GM18508 (cell line): ENCODE measurements at regions not wholly inside any gene's neighbourhood (a gene's known extent, or its start where the extent isn't known, plus 50 kb on each side); places are given as distances from the start of the nearest gene placed in this dataset.
"Not testable (repeated sequence)": the region's sequence is repeated elsewhere in the genome, so short reads cannot be mapped to it uniquely, and the experiment has no call there.

Experiments
- ATAC-seq: cut with Tn5 transposase; IDR thresholded peaks from one replicate; pipeline ENCODE4 v1.9.1; 2021; ENCODE audit warnings: moderate number of reproducible peaks; ENCODE audit not compliant: insufficient read depth, unreplicated experiment

DNA sequence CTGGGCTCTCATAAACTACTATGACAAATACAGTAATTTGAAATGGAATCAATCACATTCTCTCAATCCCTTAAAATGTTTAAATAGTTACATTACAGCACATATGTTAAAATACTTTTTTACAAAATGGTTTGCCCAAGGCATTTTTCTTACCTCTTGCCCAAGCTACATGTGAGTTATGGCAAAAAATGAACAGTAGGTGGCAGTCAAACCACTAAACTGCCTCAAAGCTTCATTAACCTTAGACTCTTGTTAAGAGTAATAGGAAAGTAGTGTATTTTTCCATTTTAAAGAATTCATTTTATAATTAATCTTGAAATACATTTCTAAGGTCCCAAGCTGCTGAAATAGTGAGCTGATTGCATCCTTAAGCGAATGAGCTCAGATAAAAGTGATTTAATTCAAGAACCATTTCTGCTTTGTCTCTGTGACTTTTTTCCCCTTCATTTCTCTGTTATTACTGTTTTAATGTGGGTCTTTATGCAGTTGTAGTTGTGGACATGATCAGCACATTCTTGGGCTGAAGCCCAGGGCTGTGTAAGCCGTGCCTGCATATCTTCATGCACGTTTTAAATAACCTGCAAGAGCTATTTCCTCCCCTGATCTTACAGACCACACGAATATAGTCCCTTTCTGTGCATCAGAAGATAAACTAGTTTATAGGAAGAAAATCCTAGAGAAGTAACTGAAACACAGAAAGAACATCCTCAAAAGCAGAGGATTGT, 311.8 kb downstream of the LNPK start:
- ATAC-seq, result no peak

DNA sequence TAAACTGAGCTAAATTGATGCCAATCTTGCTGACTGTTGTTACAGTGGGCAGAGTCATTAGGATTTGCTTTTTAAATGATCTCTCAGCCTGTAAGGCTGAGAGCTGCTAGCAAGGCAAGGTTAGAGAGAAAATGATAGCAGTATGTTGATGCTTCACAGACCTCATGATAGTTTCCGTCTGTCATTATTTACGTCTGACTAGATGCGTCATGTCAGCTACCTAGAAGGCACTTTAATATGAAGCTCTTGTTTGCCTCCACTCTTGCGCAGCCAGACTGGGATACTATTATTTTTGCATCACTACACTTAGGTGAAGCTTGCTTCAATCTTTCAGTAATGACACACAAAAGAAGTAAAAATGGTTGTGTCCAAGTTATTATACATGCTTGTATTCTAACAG, 313.8 kb downstream of the LNPK start:
- no peak for ATAC-seq

DNA sequence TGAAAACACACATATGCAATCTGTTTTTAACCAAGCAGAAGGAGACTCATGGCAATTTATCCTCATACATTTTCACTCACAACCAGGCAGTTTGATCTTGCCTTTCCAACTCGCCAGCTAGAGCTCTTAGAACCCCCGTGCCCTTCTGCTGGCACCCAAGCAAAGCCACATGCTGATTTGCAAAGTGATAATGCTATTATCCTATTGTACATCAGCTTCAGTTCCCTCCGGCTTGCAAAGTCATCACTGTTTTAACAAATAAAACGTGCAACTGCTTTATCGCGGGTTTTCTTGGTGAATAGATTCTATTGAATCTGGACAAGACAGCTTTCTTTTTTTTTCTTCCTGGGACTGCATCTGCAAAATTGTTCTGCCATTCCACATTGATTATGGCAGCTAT, 314.6 kb downstream of the LNPK start:
- ATAC-seq, result no peak

DNA sequence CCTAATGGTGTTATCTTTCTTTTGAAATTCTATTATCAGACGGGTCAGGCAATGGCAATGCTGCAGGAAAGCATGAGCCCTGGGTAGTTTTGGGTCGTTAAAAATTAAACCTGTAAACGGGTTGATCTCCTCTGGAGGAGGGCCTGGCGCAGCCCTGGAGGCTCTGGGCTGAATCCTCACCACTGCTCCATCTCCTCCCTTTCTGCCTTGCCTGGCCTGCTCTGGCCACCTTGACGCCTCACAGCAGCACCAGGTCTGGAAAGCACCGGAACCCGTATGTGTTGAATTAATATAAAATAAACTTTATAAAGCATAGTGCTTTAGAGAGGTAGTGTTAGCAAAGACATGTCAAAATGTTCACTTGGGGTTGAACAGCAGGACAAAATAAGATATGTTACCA, 316.1 kb downstream of the LNPK start:
- ATAC-seq, result no peak

DNA sequence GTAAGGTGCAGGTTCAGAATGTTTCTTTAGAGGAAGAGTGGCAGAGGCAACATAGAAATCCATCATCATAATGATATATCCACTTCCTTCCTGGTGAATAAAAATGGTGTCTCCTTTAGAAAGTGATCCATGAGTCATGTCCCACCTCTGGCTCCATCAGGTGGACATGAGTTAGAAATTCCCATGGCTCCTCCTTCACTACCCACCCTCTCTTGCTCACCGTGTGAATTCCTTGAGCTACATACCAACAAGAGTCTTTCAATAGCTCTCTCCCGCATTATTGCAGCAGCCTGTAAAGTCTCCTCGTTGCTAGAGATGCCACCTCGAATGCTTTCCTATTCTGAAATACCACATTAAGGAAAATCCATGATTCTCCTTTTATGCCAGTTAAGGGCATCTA, 317.6 kb downstream of the LNPK start:
- no peak for ATAC-seq

DNA sequence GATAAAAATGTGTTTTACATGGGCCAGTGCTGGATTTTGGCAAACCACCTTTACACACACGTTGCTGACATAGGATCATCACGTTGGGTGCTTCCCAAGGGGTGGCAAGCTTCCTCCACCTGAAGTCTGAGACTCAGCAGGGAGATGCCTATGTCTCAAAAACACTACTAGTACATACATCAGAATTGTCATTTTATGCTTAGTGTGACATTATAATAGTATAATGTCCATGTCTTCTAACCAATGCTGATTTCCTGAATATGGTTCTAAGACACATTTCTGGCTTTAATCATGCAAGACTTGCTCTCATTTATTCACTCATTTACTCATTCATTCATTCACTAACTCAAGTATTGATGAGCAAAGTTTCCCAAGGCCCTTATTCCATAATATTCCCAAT, 322.3 kb downstream of the LNPK start:
- no peak for ATAC-seq

DNA sequence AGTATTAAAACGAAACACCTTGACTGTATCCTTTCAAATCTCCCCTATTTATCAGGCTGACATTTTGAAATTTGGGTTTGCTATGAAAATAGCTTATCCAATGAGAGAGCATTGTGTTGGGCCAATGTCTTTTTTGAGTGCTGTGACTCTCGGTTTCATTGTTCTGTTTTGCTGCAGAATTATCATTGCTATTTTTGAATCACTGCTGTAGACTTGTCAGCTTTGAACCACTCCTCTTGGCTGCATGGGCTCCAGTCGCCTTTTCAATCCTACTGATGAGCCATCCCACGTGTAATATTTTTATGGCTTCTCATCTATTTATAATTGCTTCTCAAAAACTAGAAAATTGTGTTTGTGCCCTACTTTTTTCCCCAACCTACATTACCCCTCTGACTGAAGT, 322.8 kb downstream of the LNPK start:
- no peak for ATAC-seq

DNA sequence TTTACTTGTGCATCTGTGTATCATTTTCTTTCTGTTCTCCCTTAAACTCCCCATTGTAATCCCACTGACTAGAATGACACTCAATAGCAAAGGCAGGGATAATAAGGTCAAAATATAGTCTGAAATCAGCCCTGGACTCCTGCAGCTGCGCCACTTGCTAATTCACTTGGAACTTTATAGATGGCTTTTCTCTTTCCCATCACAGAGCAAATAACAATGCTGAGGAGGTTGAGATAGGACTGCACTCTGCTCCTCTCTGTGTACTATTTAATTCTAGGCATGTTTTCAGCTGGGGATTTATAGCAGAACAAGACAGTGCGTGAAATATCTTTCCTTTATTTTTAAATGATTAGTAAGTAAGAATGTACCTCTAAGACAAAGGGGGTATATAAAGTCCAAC, 324.2 kb downstream of the LNPK start:
- ATAC-seq, result no peak

DNA sequence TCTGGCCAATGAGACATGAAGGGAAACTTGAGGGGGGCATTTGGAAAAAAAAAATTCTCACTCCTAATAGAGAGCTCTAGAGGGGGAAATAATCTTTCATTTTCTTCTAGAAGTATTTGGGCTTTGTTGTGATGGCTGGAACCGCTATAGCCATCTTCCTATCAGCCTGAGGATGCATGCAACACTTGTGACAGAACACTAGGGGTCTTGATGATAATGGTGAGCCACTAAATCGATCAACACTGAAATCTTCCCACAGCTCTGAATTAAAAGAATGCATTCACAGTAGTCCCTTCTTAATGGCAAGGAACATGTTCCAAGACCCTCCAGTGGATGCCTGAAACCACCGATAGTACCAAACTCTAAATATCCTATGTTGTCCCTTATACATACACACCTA, 325.3 kb downstream of the LNPK start:
- ATAC-seq, result no peak

DNA sequence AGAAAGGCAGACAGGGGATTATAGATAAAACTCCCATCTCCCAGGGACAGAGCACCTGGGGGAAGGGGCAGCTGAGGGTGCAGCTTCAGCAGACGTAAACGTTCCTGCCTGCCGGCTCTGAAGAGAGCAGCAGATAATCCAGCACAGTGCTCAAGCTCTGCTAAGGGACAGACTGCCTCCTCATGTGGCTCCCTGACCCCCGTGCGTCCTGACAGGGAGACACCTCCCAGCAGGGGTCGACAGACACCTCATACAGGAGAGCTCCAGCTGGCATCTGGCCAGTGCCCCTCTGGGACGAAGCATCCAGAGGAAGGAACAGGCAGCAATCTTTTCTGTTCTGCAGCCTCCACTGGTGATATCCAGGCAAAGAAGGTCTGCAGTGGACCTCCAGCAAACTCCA, 333.3 kb downstream of the LNPK start:
- not testable (repeated sequence) for ATAC-seq

DNA sequence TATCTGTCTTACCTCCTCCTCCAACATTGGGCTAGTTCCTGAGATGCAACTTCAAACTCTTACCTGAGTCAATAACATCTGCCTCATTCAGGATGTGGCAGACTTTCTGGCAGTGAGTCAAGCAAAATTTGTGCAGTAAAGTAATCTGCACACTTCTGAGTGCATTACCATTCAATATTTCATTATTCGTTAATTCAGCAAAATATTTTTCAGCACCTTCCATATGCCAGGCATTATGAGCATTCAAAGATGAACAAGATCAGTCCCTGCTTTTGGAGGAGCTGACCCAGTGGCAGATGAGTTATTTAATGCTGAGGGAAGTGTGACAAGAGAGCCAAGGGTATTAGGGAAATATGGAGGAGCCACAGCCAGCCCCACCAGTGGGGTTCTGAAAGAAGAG, 339.7 kb downstream of the LNPK start:
- ATAC-seq, result no peak

DNA sequence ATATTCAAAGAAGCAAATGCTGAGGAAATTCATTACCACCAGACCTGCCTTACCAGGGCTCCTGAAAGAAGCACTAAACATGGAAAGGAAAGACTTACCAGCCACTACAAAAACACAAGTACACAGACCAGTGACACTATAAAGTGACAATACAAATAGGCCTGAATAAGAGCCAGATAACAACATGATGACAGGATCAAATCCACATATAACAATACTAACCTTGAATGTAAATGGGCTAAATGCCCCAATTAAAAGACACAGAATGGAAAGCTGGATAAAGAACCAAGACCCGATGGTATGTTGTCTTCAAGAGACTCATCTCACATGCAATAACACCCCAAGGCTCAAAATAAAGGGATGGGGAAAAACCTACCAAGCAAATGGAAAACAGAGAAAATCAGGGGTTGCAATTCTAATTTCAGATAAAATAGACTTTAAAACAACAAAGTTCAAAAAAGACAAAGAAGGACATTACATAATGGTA, 353.4 kb downstream of the LNPK start:
- ATAC-seq, result no peak

DNA sequence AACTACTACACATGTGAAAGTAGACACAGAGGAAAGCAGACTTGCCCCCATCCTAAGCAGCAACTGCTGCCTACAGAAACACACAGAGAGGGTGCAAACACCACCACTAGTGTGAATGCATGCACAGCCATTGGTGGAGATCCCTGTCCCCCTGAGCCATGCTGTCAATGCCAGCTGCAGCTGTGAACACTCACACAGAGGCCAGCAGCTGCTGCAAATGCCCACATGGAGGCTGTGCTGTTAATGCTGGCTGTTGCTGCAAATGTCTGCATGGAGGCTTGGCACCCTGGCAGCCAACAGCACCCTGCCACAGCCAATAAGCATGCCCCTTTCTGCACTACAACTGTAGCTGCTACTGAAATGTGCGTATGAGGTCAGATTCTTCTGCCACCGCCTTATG, 355.0 kb downstream of the LNPK start:
- no peak for ATAC-seq

DNA sequence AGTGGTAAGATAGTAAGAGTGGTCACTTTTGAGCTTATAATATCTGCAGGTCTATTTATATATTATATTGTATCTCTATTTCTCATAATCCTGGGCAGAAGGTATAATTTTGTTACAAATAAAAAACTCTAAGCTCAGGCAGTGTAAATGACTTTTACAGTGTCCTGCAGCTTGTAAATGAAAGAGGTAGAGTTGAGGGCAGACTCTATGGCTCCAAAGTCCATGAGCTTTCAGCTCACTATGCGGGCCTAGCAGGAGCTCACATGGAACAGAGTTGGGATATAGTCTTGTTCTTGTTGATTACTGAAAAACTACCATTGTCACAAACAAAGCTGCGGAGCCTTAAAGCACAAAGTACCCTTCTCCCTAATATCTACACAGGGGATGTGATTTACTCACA, 361.4 kb downstream of the LNPK start:
- no peak for ATAC-seq

DNA sequence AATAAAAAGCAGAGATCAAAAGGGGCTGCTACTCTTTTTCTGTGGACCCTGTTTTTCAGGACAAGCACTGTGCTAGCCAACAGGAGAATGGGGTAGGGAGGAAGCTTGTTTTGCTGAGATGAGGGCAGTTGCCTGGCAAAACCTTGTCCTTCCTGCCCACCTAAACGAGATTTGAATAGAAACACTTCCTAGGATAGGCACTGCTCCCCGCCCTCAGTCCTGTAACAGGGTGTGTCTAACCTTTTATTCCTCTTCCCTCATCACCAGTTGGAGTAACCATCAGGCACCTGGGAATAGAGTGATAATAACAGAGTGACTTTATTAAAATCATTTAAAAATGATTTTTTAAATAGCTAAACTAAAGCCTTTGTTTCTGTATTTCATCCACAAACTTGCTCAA, 368.8 kb downstream of the LNPK start:
- no peak for ATAC-seq

DNA sequence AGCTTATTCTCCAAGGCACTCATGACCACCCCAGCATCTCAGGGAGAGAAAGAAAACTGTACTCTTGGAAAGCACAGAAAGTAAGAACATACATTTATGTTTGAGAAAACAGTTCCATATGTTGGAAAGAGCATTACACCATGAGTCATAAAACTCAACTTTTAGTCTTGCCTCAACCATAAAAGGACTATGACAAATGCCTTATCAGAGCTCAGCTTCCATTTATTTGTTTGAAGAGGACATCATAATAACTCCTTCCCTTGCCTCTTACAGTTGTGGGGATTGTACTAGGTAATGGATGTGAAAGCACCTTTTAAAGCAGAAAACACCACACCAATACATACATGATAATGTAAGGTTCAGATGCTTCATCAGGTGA, 370.8 kb downstream of the LNPK start:
- ATAC-seq, result no peak

DNA sequence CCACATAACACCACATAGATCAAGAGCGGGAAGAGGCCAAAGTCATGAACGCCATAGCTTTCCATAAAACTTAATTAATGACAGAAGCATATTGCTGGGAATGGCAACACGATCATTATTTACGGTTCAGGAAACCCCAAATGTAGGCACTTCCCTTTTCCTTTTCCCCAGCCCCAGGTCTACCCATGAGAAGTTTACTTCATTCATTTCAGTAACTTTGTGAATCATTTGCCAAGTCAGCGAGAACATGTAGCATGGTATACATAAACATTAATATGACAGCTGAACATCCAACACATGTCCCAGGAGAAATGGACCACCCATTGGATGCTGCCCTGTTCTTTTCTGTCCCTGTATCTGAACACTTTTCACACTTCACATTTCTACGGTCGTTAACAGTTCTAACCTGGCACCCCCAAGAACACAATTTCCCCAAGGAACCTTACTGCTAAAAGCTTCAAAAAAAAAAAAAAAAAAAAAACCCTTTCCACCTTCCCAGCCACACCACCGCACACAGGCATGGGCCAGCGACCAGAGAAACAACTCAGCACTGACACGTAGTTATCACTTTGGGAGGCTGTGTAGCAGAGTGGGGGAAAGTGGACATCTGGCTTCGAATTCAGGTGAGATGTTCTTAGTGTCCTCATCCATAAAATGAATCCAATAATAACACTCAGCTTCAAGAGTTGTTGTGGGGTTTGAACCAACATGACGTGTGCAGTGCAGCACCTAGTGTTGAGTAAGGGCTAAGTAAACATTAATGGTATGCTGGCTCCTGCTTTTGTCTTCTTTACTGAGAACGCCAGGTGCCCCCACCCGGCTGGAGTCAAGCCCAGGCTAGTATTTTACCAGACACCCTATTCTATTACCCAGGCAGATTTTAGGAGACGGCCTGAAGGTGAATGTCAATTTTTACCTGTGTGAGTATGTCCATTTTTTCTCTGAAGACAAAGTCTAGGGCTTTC, 371.5 kb downstream of the LNPK start:
- ATAC-seq, result no peak

DNA sequence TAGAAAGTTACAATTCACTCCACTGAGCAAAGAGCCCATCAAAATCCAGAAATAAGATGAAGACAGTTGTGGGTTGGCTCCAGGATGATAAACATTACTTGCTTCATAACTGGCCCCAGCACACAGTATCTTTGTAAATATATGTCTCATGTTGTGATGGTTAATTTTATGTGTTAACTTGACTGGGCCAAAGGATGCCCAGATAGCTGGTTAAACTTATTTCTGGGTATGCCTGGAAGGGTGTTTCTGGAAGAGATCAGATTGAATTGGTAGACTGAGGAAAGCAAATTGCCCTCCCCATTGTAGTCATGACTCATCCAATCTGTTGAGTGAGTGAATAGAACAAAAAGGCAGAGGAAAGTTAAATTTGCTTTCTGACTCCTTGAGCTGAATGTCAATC, 373.8 kb downstream of the LNPK start:
- ATAC-seq, result no peak

DNA sequence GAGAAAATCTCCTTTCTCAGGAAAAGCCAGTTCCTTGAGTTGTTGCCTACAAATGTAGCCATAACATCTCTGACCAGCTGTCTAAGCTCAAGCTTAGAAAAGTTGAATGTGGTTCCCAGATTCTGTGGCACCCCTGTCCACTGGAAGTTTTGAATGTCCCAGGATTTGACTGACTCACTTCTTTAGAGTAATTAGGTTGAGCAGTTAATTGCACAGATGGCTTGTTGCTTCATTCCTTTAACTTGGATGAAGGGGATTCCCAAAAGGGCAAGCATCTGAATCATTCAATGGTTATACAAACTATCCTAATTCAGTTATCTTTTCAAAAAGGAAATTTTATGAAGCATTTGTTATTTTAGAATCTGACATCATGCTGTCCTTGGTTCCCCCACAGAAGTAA, 374.7 kb downstream of the LNPK start:
- ATAC-seq, result no peak

DNA sequence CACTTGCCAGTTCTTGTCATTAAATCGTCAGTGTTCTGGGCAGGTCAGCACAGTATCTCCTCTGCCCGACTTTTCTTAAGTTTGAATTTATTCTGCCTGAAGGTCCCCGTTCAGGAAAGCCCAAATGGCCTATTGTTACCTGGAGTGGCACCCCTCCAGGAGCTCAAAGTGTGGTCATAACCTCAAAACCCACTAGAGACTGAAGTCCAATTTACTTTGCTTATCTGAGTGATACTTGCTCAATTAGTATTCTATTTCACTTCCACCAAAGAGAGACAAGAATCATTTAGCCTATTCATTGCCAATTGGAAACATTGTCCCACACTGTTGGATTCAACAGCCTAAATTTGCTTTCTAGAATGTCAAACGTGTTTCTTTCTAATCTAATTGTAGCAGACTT, 375.3 kb downstream of the LNPK start:
- ATAC-seq, result no peak

DNA sequence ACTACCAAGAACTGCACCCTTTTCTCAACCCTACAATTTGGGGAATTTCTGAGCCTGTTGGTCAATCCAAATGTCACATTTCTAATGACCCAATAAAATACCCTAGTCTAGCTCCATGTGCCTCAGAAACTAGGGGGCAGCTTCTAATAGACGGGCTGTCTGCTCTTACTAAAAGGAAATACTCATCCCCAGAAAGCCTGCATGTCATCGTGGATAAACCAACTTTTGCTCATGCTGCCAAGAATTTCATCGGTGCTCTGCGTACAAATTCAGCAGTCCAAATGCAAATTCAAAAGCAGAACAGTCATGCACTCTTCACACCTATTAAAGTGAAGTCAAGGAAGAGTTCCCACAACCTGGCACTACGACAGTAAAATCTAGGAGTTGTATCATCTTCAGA, 377.3 kb downstream of the LNPK start:
- ATAC-seq, result no peak
